ENCODE measurements at regions not wholly inside any gene's neighbourhood (a gene's known extent, or its start where the extent isn't known, plus 50 kb on each side); places are given as distances from the start of the nearest gene placed in this dataset.

DNA sequence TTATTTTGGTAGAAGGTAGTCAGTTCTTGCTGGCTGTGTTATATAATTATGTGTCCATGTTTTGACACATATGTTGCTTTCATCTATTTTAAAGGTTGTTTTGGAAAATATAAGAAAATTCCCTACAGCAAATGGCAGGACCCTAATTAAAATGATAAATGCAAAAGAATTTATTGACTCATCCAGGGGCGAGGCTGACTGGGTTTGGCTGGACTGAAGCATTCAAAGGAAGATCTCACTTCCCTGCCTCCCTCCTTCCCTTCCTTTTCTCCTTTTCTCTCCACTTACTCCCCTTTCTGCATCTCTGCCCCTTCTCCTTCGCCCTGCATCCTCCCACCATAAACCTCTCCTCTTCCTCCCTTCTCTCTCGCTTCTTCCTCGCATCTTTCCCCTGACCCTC lies 129.6 kb downstream of the SNAPC1 start:
- TF ChIP-seq POLR2A (IDR thresholded peaks at IDR 0.05) (no peak), CTCF (IDR thresholded peaks at IDR 0.05) (no peak)
- no peaks in the 10 kb centered on the region for H3K9me3 ChIP-seq
- DNase-seq (no peak), ATAC-seq (no peak)
- peaks cover 0 to 11% (median 0%) of the 10 kb centered on the region in 12 donors for H3K4me1 ChIP-seq
- intact Hi-C loops (cut with DNase I): loop anchor here in 6 of 10 donors (5.0 to 10.0 kb wide), 2 partner anchors 233 to 235 kb away; no protein-coding TSS in a partner anchor
- WGBS, 4 donors: 71 to 84% (median 77%) methylated on average over 4 of the region's 4 CpGs
- peaks cover 0 to 13% (median 0%) of the 10 kb centered on the region in 9 donors for H3K27me3 ChIP-seq
- H3K36me3 ChIP-seq: no peaks in the 10 kb centered on the region
- H3K27ac ChIP-seq: no peak overlapping the region
- H3K4me3 ChIP-seq: no peak overlapping the region

- ATAC-seq (no peak), DNase-seq (no peak)
- WGBS, 4 donors: 78 to 86% (median 84%) methylated on average over 5 of the region's 5 CpGs
- Histone ChIP-seq H3K27me3 (peaks cover 0 to 13% (median 0%) of the 10 kb centered on the region in 9 donors), H3K27ac (no peak overlapping the region), H3K4me3 (no peak overlapping the region), H3K36me3 (no peaks in the 10 kb centered on the region), H3K4me1 (peaks cover 0 to 11% (median 0%) of the 10 kb centered on the region in 12 donors), H3K9me3 (no peaks in the 10 kb centered on the region)
- TF ChIP-seq CTCF (IDR thresholded peaks at IDR 0.05) (no peak), POLR2A (IDR thresholded peaks at IDR 0.05) (no peak)
- intact Hi-C loops (cut with DNase I): loop anchor here in 6 of 10 donors (5.0 to 10.0 kb wide), 2 partner anchors 231 to 234 kb away; no protein-coding TSS in a partner anchor
These were observed 131.2 kb downstream of the SNAPC1 start for GRCh38 chr14:61893371-61893940.

DNA sequence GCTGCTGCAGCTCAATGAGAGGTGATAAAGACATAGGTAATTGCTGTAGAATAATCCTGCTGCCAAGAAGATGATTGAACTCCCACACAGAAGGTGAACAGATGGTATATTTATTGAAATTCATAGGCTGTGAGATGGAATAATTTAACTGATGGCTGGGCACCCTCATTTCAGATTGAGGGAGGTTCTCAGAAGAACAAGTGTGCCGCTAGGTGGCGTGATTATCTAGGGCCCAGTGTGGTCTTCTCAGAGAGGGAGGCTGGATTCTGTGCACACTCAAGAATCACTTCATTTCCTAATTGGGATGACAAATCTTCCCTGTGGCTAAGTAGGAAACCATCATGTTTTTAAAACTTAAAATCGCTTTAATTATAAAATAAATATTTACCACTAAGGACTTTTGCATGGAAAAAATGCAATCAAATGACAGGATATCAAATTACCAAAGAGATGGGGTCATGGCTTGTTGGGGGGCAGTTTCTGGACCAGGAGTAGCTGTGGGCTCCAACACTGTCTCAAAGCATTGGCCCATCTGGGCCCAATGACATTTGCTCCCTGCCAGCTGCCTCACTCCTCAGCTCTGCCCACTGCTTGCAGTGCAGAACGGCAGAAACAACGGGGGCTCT lies 132.3 kb downstream of the SNAPC1 start:
- Histone ChIP-seq H3K27ac (no peak overlapping the region), H3K27me3 (peaks cover 0 to 13% (median 0%) of the 10 kb centered on the region in 9 donors), H3K36me3 (no peaks in the 10 kb centered on the region), H3K4me3 (no peak overlapping the region), H3K4me1 (peaks cover 0 to 10% (median 0%) of the 10 kb centered on the region in 12 donors), H3K9me3 (no peaks in the 10 kb centered on the region)
- TF ChIP-seq POLR2A (IDR thresholded peaks at IDR 0.05) (no peak), CTCF (IDR thresholded peaks at IDR 0.05) (peak; percentile 28 to 62 (median 54))
- intact Hi-C loops (cut with DNase I): loop anchor here (1.0 to 10.0 kb wide), 4 partner anchors 230 to 233 kb away; no protein-coding TSS in a partner anchor
- ATAC-seq (no peak), DNase-seq (peak in 4 of 5 donors; percentile 27 to 57 (median 40))
- WGBS, 4 donors: 40 to 51% (median 45%) methylated on average over 5 of the region's 5 CpGs

DNA sequence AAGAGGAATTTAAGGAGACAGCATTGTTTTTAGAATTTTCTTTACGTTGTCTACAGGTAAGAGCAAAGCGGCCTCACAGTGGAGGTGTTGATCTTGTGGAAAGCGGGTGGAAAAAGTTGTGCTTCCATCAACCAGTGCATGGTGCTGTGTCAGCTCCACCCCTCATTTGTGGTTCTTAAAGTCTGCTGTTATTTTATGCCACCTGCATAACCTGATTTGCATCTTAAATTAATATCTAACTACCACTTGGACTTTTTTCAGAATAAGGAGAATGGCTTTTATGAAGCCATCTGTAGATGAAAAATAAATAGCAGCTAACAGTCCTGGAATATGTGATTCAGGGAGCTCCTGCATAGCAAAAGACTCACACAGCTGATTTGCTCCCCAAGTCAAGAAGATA lies 135.1 kb downstream of the SNAPC1 start:
- ATAC-seq (no peak), DNase-seq (no peak)
- Histone ChIP-seq H3K9me3 (no peaks in the 10 kb centered on the region), H3K27me3 (peaks cover 0 to 10% (median 0%) of the 10 kb centered on the region in 9 donors), H3K36me3 (no peaks in the 10 kb centered on the region), H3K4me3 (no peak overlapping the region), H3K27ac (no peak overlapping the region), H3K4me1 (no peaks in the 10 kb centered on the region)
- TF ChIP-seq CTCF (IDR thresholded peaks at IDR 0.05) (no peak), POLR2A (IDR thresholded peaks at IDR 0.05) (no peak)
- intact Hi-C loops (cut with DNase I): loop anchor here in 3 of 10 donors (10.0 kb wide), 1 partner anchor 228 kb away; no protein-coding TSS in a partner anchor
- 91 to 94% (median 93%) methylated on average over 3 of the region's 3 CpGs for WGBS, 4 donors

Data from heart left ventricle (tissue), 16 donors.